ENCODE measurements at regions not wholly inside any gene's neighbourhood (a gene's known extent, or its start where the extent isn't known, plus 50 kb on each side); places are given as distances from the start of the nearest gene placed in this dataset.
A peak's percentile ranks its signal among the peaks of the same experiment; 100 is the strongest.

DNA sequence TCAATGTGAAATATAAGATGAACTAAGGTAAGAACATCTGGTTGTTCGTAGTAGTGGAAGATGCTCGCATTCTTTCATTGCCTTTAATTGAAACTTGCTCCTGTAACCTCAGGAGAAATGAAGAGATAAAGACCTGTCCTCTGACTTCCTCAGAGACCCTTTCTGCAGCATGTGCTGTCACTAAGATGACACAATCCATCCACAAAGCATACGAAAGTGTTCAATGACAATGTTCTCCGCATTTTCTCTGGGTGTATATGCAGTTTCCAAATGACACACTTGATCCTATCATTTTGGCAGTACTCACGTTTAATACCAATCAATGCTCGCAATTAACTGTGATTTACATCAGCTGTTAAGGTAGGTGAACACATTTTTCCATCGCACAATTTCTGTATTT, 65.8 kb downstream of the PRL start:
- Histone ChIP-seq H3K27me3 (ENCODE audit: control insufficient read depth, extremely low read depth, insufficient read depth, low read length) (no peaks in the 10 kb centered on the region), H3K79me2 (ENCODE audit: control insufficient read depth, insufficient read depth, low read length) (no peaks in the 10 kb centered on the region), H3K4me3 (ENCODE audit: control insufficient read depth in 2 of 3, extremely low read depth in 1 of 3, insufficient read depth in 2 of 3, low read depth in 1 of 3, low read length in 3 of 3) (no peak overlapping the region), H3K27ac (ENCODE audit: control insufficient read depth, insufficient read depth, low read length) (peak overlapping the region; percentile 22), H2AFZ (ENCODE audit: control insufficient read depth, low read length) (no peak overlapping the region), H3K36me3 (ENCODE audit: control insufficient read depth in 2 of 2, extremely low read depth in 1 of 2, insufficient read depth in 2 of 2, low read length in 2 of 2) (no peaks in the 10 kb centered on the region), H3K9ac (ENCODE audit: control insufficient read depth, extremely low read depth, insufficient read depth, low read length) (no peak overlapping the region), H3K4me1 (ENCODE audit: control insufficient read depth, extremely low read depth, insufficient read depth, low read length) (peaks cover 18% of the 10 kb centered on the region), H3K9me1 (ENCODE audit: control insufficient read depth, extremely low read depth, insufficient read depth, low read length) (no peaks in the 10 kb centered on the region), H3K9me3 (ENCODE audit: control insufficient read depth, low read depth, low read length) (no peaks in the 10 kb centered on the region), H3K4me2 (ENCODE audit: control insufficient read depth, extremely low read depth, insufficient read depth, low read depth, low read length) (peak overlapping the region; percentile 11), H4K20me1 (ENCODE audit: control insufficient read depth, extremely low read depth, insufficient read depth, low read length) (no peaks in the 10 kb centered on the region)
- TF ChIP-seq, protein P1, sequence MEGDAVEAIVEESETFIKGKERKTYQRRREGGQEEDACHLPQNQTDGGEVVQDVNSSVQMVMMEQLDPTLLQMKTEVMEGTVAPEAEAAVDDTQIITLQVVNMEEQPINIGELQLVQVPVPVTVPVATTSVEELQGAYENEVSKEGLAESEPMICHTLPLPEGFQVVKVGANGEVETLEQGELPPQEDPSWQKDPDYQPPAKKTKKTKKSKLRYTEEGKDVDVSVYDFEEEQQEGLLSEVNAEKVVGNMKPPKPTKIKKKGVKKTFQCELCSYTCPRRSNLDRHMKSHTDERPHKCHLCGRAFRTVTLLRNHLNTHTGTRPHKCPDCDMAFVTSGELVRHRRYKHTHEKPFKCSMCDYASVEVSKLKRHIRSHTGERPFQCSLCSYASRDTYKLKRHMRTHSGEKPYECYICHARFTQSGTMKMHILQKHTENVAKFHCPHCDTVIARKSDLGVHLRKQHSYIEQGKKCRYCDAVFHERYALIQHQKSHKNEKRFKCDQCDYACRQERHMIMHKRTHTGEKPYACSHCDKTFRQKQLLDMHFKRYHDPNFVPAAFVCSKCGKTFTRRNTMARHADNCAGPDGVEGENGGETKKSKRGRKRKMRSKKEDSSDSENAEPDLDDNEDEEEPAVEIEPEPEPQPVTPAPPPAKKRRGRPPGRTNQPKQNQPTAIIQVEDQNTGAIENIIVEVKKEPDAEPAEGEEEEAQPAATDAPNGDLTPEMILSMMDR (optimal IDR thresholded peaks at IDR 0.05 in 1 of 3, IDR thresholded peaks at IDR 0.05 in 1 of 3, conservative IDR thresholded peaks at IDR 0.05 in 1 of 3; ENCODE audit: extremely low read depth in 1 of 3, insufficient read depth in 2 of 3, low read length in 3 of 3): no peak
- TF ChIP-seq EZH2 (IDR thresholded peaks at IDR 0.05; ENCODE audit: low read length): no peak
- DNase-seq (ENCODE audit: low read depth, low spot score): no peak
- dilution Hi-C loops (cut with MboI; ENCODE audit: extremely low pct_ligation_motif_present, low sequenced_read_pairs): no loop called here
- FAIRE-seq: no peak

DNA sequence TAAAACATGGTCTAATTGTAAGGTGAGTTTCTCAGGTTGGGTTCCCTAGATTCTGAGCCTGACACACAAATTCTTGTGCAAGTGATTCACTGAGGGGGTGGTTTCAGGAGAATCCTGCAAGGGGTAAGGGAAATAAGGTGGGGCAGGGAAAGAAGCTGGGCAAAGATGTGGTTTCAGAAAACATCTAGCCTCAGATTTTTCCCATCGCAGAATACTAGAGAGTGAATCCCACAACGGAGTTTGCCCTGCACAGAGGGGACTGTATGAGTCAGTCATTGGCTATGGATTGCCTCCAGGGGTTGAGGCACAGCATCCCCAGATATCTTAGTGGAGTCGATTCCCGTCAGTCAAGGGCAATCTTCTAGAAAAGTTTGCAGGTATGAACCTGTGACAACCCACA, 65.2 kb downstream of the PRL start:
- H3K9me3 ChIP-seq (ENCODE audit: control insufficient read depth, low read depth, low read length): no peaks in the 10 kb centered on the region
- dilution Hi-C loops (cut with MboI; ENCODE audit: extremely low pct_ligation_motif_present, low sequenced_read_pairs): no loop called here
- H3K27me3 ChIP-seq (ENCODE audit: control insufficient read depth, extremely low read depth, insufficient read depth, low read length): no peaks in the 10 kb centered on the region
- H4K20me1 ChIP-seq (ENCODE audit: control insufficient read depth, extremely low read depth, insufficient read depth, low read length): no peaks in the 10 kb centered on the region
- no peaks in the 10 kb centered on the region for H3K36me3 ChIP-seq (ENCODE audit: control insufficient read depth in 2 of 2, extremely low read depth in 1 of 2, insufficient read depth in 2 of 2, low read length in 2 of 2)
- H3K27ac ChIP-seq (ENCODE audit: control insufficient read depth, insufficient read depth, low read length): peak overlapping the region; percentile 22
- no peaks in the 10 kb centered on the region for H3K9me1 ChIP-seq (ENCODE audit: control insufficient read depth, extremely low read depth, insufficient read depth, low read length)
- peak; percentile 92 for FAIRE-seq
- H3K4me1 ChIP-seq (ENCODE audit: control insufficient read depth, extremely low read depth, insufficient read depth, low read length): peaks cover 24% of the 10 kb centered on the region
- peak overlapping the region; percentile 11 for H3K4me2 ChIP-seq (ENCODE audit: control insufficient read depth, extremely low read depth, insufficient read depth, low read depth, low read length)
- peak; percentile 57 for DNase-seq (ENCODE audit: low read depth, low spot score)
- no peak overlapping the region for H3K4me3 ChIP-seq (ENCODE audit: control insufficient read depth in 2 of 3, extremely low read depth in 1 of 3, insufficient read depth in 2 of 3, low read depth in 1 of 3, low read length in 3 of 3)
- H2AFZ ChIP-seq (ENCODE audit: control insufficient read depth, low read length): no peak overlapping the region
- no peak for TF ChIP-seq EZH2 (IDR thresholded peaks at IDR 0.05; ENCODE audit: low read length)
- TF ChIP-seq, protein P1 (optimal IDR thresholded peaks at IDR 0.05 in 1 of 3, IDR thresholded peaks at IDR 0.05 in 1 of 3, conservative IDR thresholded peaks at IDR 0.05 in 1 of 3; ENCODE audit: extremely low read depth in 1 of 3, insufficient read depth in 2 of 3, low read length in 3 of 3): no peak
- no peak overlapping the region for H3K9ac ChIP-seq (ENCODE audit: control insufficient read depth, extremely low read depth, insufficient read depth, low read length)
- no peaks in the 10 kb centered on the region for H3K79me2 ChIP-seq (ENCODE audit: control insufficient read depth, insufficient read depth, low read length)

Measured in keratinocyte (primary cell).